Upper lobe of left lung (tissue), 6 donors: ENCODE measurements at regions not wholly inside any gene's neighbourhood (a gene's known extent, or its start where the extent isn't known, plus 50 kb on each side); places are given as distances from the start of the nearest gene placed in this dataset.
A peak's percentile ranks its signal among the peaks of the same experiment; 100 is the strongest.

ENCODE experiments used
- ATAC-seq, 2 donors: fragments of 200-7000 bp; cut with Tn5 transposase; one replicate each; pipeline ENCODE4 v1.9.1; 2022; ENCODE audit warnings: mild to moderate bottlenecking in 2 of 2, moderate library complexity in 2 of 2; ENCODE audit not compliant: low FRiP score in 2 of 2
- DNase-seq, 2 donors: peaks; one replicate each; pipeline ENCODE4 v3.0.0-alpha.2; 2019 to 2020
- H3K27ac ChIP-seq, 4 donors: fragments of 200-600 bp; sonication (generic); one replicate each; pipeline ENCODE4 v1.5.1; 2016 to 2019
- H3K27me3 ChIP-seq, 4 donors: fragments of 200-600 bp; sonication (generic); one replicate each; pipeline ENCODE4 v1.5.1; 2017 to 2019
- H3K36me3 ChIP-seq, 4 donors: fragments of 200-600 bp; sonication (generic); one replicate each; pipeline ENCODE4 v1.5.1; 2016 to 2019
- H3K4me1 ChIP-seq, 4 donors: fragments of 200-600 bp; sonication (generic); one replicate each; pipeline ENCODE4 v1.5.1; 2018 to 2019
- H3K4me3 ChIP-seq, 4 donors: fragments of 200-600 bp; sonication (generic); one replicate each; pipeline ENCODE4 v1.5.1; 2017 to 2019; ENCODE audit warnings: mild to moderate bottlenecking in 2 of 4, moderate library complexity in 1 of 4
- H3K9me3 ChIP-seq, 4 donors: fragments of 200-600 bp; sonication (generic); one replicate each; pipeline ENCODE4 v1.5.1; 2018 to 2019
- EP300 ChIP-seq, 4 donors: sonication (generic); formaldehyde crosslinking; IDR thresholded peaks; one replicate each; pipeline ENCODE4 v1.5.1; 2017; ENCODE audit warnings: antibody characterized with exemption in 4 of 4, control low read depth in 2 of 4
- POLR2A ChIP-seq, 4 donors: fragments of 450-650 bp; IDR thresholded peaks; one replicate each; pipeline ENCODE4 v1.5.1; 2016 to 2017; ENCODE audit warnings: antibody characterized with exemption in 4 of 4, mild to moderate bottlenecking in 2 of 4
- POLR2AphosphoS5 ChIP-seq, 2 donors: sonication (generic); formaldehyde crosslinking; IDR thresholded peaks; one replicate each; pipeline ENCODE4 v1.5.1; 2017; ENCODE audit warnings: antibody characterized with exemption in 2 of 2
- WGBS, 2 donors: methylation state at CpG; one replicate each; pipeline ENCODE4 v1.1.5; 2017 to 2018; 5-methylcytosine and 5-hydroxymethylcytosine counted together
- TF ChIP-seq, protein P1 (sequence below), 6 experiments: fragments of 450-650 bp in 4 of 6; fragments of 200-600 bp in 2 of 6; sonication (generic) in 2 of 6; IDR thresholded peaks; one replicate each; pipeline ENCODE4 v1.5.1; 2016 to 2019; ENCODE audit warnings: antibody characterized with exemption in 6 of 6
- donor health status: DM: no; HTN: no; CAD: no; lungs with moderate emphysema.
- donor health status: DM: no; HTN: yes; CAD: no; lungs with severe emphysema.

DNA sequence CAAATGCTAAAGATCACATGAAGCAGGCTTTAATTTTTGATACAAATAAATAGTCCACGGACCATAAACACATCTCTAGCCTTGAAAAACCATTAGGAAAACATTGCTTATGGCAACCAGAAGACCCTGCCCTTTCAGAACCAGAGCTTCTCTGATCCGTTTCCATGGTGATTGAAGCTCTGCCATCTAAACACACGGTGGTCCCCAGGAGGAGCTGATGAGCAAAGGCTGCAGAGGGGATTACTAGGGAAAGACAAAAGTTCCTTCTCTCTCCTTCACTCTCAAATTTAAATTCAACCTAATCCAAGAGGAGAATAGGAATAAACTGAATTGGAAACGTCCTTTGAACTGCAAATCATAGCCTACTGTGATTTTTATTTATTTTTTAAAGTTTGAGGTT, 122.0 kb upstream of the ATP10A start:
- no peak overlapping the region for H3K4me3 ChIP-seq
- H3K9me3 ChIP-seq, result no peaks in the 10 kb centered on the region
- DNase-seq (no peak), ATAC-seq (no peak)
- H3K36me3 ChIP-seq, result no peaks in the 10 kb centered on the region
- H3K27ac ChIP-seq, result no peak overlapping the region
- no peaks in the 10 kb centered on the region for H3K4me1 ChIP-seq
- WGBS, 2 donors, result 17 to 22% methylated on average over 4 of the region's 4 CpGs
- no peaks in the 10 kb centered on the region for H3K27me3 ChIP-seq
- TF ChIP-seq, protein P1, sequence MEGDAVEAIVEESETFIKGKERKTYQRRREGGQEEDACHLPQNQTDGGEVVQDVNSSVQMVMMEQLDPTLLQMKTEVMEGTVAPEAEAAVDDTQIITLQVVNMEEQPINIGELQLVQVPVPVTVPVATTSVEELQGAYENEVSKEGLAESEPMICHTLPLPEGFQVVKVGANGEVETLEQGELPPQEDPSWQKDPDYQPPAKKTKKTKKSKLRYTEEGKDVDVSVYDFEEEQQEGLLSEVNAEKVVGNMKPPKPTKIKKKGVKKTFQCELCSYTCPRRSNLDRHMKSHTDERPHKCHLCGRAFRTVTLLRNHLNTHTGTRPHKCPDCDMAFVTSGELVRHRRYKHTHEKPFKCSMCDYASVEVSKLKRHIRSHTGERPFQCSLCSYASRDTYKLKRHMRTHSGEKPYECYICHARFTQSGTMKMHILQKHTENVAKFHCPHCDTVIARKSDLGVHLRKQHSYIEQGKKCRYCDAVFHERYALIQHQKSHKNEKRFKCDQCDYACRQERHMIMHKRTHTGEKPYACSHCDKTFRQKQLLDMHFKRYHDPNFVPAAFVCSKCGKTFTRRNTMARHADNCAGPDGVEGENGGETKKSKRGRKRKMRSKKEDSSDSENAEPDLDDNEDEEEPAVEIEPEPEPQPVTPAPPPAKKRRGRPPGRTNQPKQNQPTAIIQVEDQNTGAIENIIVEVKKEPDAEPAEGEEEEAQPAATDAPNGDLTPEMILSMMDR (IDR thresholded peaks at IDR 0.05), result no peak
- TF ChIP-seq POLR2A (IDR thresholded peaks at IDR 0.05) (no peak), POLR2AphosphoS5 (IDR thresholded peaks at IDR 0.05) (no peak), EP300 (IDR thresholded peaks at IDR 0.05) (no peak)

DNA sequence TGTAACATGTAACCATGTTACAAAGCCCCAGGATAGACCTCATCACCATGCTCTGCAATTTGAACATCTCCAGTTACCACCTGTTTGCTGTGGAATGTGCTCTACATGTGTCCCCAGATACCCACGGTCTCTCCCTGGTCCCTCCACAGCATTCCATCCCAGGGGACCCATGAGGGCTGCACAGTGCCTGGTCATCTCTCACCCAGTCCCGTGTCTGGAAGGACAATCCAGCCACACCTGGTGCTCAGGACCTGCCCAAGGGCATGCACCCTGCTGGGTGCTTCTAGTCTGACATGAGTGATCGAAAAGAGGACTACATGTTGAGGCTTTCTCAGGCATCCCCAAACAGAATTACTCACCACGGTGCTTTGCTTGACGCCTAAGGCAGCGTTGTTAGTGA, 119.6 kb upstream of the ATP10A start:
- 63 to 71% methylated on average over 6 of the region's 6 CpGs for WGBS, 2 donors
- no peak for TF ChIP-seq EP300 (IDR thresholded peaks at IDR 0.05)
- no peak for TF ChIP-seq POLR2AphosphoS5 (IDR thresholded peaks at IDR 0.05)
- no peak for TF ChIP-seq POLR2A (IDR thresholded peaks at IDR 0.05)
- TF ChIP-seq, protein P1 (IDR thresholded peaks at IDR 0.05), result no peak
- ATAC-seq (peak; percentile 23 to 37), DNase-seq (no peak)
- no peak overlapping the region for H3K27ac ChIP-seq
- no peaks in the 10 kb centered on the region for H3K36me3 ChIP-seq
- no peak overlapping the region for H3K4me3 ChIP-seq
- no peaks in the 10 kb centered on the region for H3K9me3 ChIP-seq
- H3K4me1 ChIP-seq, result no peaks in the 10 kb centered on the region
- no peaks in the 10 kb centered on the region for H3K27me3 ChIP-seq

DNA sequence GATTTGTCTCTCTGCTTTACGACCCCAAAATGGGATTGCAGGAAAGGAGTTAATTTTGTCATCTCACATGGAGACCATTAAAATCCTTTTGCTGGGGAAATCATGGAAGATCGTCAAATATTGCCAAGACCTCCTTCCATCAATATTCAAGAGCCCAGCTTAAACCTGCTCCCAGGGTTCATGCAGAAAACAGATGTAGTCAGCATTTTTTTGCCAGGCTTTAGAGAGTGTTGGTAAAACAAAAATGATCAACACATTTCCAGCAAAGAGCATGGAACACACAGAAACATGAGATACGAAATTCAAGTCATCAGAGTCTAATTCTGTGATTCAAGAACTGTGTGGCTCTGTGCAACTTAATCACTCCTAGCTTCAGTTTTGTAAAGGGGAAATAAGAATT, 118.0 kb upstream of the ATP10A start:
- Histone ChIP-seq H3K4me1 (no peaks in the 10 kb centered on the region), H3K4me3 (no peak overlapping the region), H3K36me3 (no peaks in the 10 kb centered on the region), H3K27me3 (no peaks in the 10 kb centered on the region), H3K27ac (no peak overlapping the region), H3K9me3 (no peaks in the 10 kb centered on the region)
- TF ChIP-seq POLR2A (IDR thresholded peaks at IDR 0.05) (no peak), EP300 (IDR thresholded peaks at IDR 0.05) (no peak), POLR2AphosphoS5 (IDR thresholded peaks at IDR 0.05) (no peak)
- TF ChIP-seq, protein P1 (IDR thresholded peaks at IDR 0.05), result no peak
- 70 to 79% methylated on average over 3 of the region's 3 CpGs for WGBS, 2 donors
- ATAC-seq (no peak), DNase-seq (no peak)

DNA sequence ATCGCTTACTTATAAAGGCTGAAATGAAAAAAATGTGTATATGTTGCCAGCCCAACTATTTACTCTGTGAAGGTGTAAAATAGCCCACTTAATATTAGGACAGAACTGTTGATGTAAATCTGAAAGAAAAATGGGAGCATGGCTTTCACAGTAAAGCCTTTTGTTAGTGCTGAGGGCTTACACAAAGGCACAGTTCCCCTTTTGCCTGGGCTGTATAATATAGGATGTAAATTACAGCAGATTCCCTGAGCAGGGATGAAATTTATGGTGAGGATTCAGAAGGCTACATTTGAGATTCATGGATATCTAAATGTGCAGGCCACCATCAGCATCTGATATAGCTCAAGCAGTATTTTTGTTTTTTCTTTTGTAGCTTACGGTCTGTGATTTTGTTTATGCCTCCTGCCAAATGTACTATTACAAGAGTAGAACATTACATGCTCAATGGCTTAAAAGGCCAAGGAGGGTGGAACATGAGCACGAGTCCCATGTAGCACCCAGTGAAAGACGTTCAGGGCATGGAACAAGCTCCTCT, 109.1 kb upstream of the ATP10A start:
- Histone ChIP-seq H3K9me3 (no peaks in the 10 kb centered on the region), H3K27ac (no peak overlapping the region), H3K4me1 (no peaks in the 10 kb centered on the region), H3K27me3 (no peaks in the 10 kb centered on the region), H3K4me3 (no peak overlapping the region), H3K36me3 (no peaks in the 10 kb centered on the region)
- DNase-seq, result no peak
- no peak for ATAC-seq
- WGBS, 2 donors, result 71 to 86% methylated on average over 4 of the region's 4 CpGs
- no peak for TF ChIP-seq EP300 (IDR thresholded peaks at IDR 0.05)
- no peak for TF ChIP-seq POLR2AphosphoS5 (IDR thresholded peaks at IDR 0.05)
- TF ChIP-seq POLR2A (IDR thresholded peaks at IDR 0.05), result no peak
- TF ChIP-seq, protein P1 (IDR thresholded peaks at IDR 0.05), result no peak

DNA sequence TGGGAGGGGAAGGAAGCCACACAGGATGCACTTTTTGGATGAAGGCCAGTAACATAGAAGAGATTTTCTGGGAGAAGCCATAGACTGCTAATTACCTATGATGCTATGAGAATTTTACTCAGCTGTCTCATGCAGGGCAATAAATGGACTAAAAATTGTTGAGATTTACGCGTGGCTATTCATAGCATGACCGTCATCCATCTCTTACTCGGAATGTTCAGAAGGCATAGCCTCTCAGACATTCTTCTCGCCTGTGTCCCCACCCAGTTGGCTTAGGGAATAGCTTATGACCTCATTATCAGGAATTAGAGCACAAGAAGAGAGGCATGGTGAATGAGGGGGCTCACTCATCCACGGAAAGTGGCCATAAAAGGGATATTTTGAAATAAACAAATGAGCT, 107.9 kb upstream of the ATP10A start:
- WGBS, 2 donors, result 55 to 57% methylated on average over 6 of the region's 6 CpGs
- TF ChIP-seq, protein P1 (IDR thresholded peaks at IDR 0.05), result no peak
- no peak for TF ChIP-seq POLR2A (IDR thresholded peaks at IDR 0.05)
- ATAC-seq (peak in 1 of 2 donors; percentile 66), DNase-seq (no peak)
- H3K27me3 ChIP-seq, result no peaks in the 10 kb centered on the region
- no peak overlapping the region for H3K4me3 ChIP-seq
- no peaks in the 10 kb centered on the region for H3K9me3 ChIP-seq
- H3K36me3 ChIP-seq, result no peaks in the 10 kb centered on the region
- no peak overlapping the region for H3K27ac ChIP-seq
- no peaks in the 10 kb centered on the region for H3K4me1 ChIP-seq
